B cell (primary cell): ENCODE measurements at regions not wholly inside any gene's neighbourhood (a gene's known extent, or its start where the extent isn't known, plus 50 kb on each side); places are given as distances from the start of the nearest gene placed in this dataset.

Source experiments
- ATAC-seq: fragments of 200-7000 bp; cut with Tn5 transposase; one replicate; pipeline ENCODE4 v1.10.0; 2021; ENCODE audit warnings: low read depth, mild to moderate bottlenecking, moderate number of reproducible peaks, moderate library complexity
- CTCF ChIA-PET: fragments of 350-600 bp; sonication (Branson Sonifier 250); formaldehyde crosslinking; loops from one replicate; lab custom pipeline; 2021; ENCODE audit warnings: antibody characterized with exemption, inconsistent platforms; lab: Charles Lee
- POLR2A ChIA-PET: fragments of 350-600 bp; sonication (Branson Sonifier 250); formaldehyde crosslinking; loops from one replicate; lab custom pipeline; 2021; ENCODE audit warnings: antibody characterized with exemption; lab: Charles Lee
- DNase-seq: peaks from one replicate; pipeline ENCODE4 v3.0.0; 2013
- H2AFZ ChIP-seq: 2 replicates; pipeline ENCODE4 v1.6.1; 2012; ENCODE audit warnings: mild to moderate bottlenecking, low read depth, low read length; ENCODE audit not compliant: insufficient read depth, poor library complexity, severe bottlenecking
- H3K27ac ChIP-seq, 2 donors: 1 replicate in 1 of 2; 2 replicates in 1 of 2; pipeline ENCODE4 v1.5.1; 2012 to 2013; ENCODE audit warnings: low read length in 2 of 2, mild to moderate bottlenecking in 2 of 2, moderate library complexity in 1 of 2
- H3K27me3 ChIP-seq, 4 experiments: fragments of 200-600 bp in 1 of 4; sonication (generic) in 1 of 4; replicated peaks in 1 of 4; 1 replicate in 2 of 4; 2 replicates in 2 of 4; pipeline versions ENCODE4 v1.6.1 to v1.7.0; 2013 to 2016; ENCODE audit warnings: low read length in 3 of 4, mild to moderate bottlenecking in 2 of 4, mixed read lengths in 1 of 4, moderate library complexity in 1 of 4; ENCODE audit not compliant: insufficient read depth in 4 of 4, control insufficient read depth in 3 of 4; ENCODE audit errors: control extremely low read depth in 1 of 4
- H3K36me3 ChIP-seq, 2 experiments: replicated peaks in 1 of 2; 1 replicate in 1 of 2; 2 replicates in 1 of 2; pipeline versions ENCODE4 v1.6.1 to v1.7.1; 2013; ENCODE audit warnings: low read length in 1 of 2; ENCODE audit not compliant: insufficient read depth in 2 of 2, control insufficient read depth in 1 of 2; ENCODE audit errors: control extremely low read depth in 1 of 2, extremely low read depth in 1 of 2
- H3K4me1 ChIP-seq, 2 donors: fragments of 200-600 bp in 1 of 2; sonication (generic) in 1 of 2; 1 replicate in 1 of 2; 2 replicates in 1 of 2; pipeline versions ENCODE4 v1.5.1 to v1.6.1; 2013 to 2017; ENCODE audit warnings: low read length in 2 of 2; ENCODE audit not compliant: control insufficient read depth in 2 of 2, insufficient read depth in 2 of 2
- H3K4me2 ChIP-seq: replicated peaks from 2 replicates; pipeline ENCODE3; 2012; ENCODE audit warnings: mild to moderate bottlenecking, low read depth, low read length; ENCODE audit not compliant: poor library complexity, severe bottlenecking
- H3K4me3 ChIP-seq, 5 experiments: fragments of 200-600 bp in 1 of 5; sonication (generic) in 1 of 5; 1 replicate in 3 of 5; 2 replicates in 2 of 5; pipeline versions ENCODE4 v1.5.1 to v1.7.0; 2011 to 2016; ENCODE audit warnings: low read length in 4 of 5, mild to moderate bottlenecking in 4 of 5, low read depth in 2 of 5, control low read depth in 1 of 5, moderate library complexity in 1 of 5; ENCODE audit not compliant: insufficient read depth in 1 of 5; ENCODE audit errors: control extremely low read depth in 1 of 5, extremely low read depth in 1 of 5
- H3K79me2 ChIP-seq: fragments of 200-600 bp; sonication (generic); one replicate; pipeline ENCODE4 v1.6.0; 2016; ENCODE audit warnings: low read length; ENCODE audit not compliant: control insufficient read depth, insufficient read depth
- H3K9ac ChIP-seq: fragments of 200-600 bp; sonication (generic); 2 replicates; pipeline ENCODE4 v1.6.1; 2017; ENCODE audit warnings: mild to moderate bottlenecking, low read length, moderate library complexity
- H3K9me3 ChIP-seq, 3 donors: one replicate each; pipeline versions ENCODE4 v1.6.1 to v1.7.1; 2013; ENCODE audit warnings: low read length in 2 of 3; ENCODE audit not compliant: control insufficient read depth in 2 of 3, insufficient read depth in 1 of 3; ENCODE audit errors: control extremely low read depth in 1 of 3
- H4K20me1 ChIP-seq: 2 replicates; pipeline ENCODE4 v1.6.0; 2012; ENCODE audit warnings: mild to moderate bottlenecking, low read length; ENCODE audit not compliant: insufficient read depth, control insufficient read depth, poor library complexity, severe bottlenecking
- H3K27ac Mint-ChIP-seq: one replicate; pipeline ENCODE4 v1.8.0; 2021; ENCODE audit warnings: mixed read lengths
- H3K27me3 Mint-ChIP-seq: one replicate; pipeline ENCODE4 v1.8.0; 2021; ENCODE audit warnings: mixed read lengths
- H3K4me1 Mint-ChIP-seq: one replicate; pipeline ENCODE4 v1.8.0; 2021; ENCODE audit warnings: mixed read lengths
- H3K4me3 Mint-ChIP-seq: one replicate; pipeline ENCODE4 v1.8.0; 2021; ENCODE audit warnings: mixed read lengths
- H3K9me3 Mint-ChIP-seq: one replicate; pipeline ENCODE4 v1.8.0; 2022; ENCODE audit warnings: mixed read lengths; ENCODE audit not compliant: insufficient read depth
- EZH2 ChIP-seq: IDR thresholded peaks from 2 replicates; pipeline ENCODE4 v1.6.1; 2012; ENCODE audit warnings: borderline replicate concordance, low read depth, mild to moderate bottlenecking, moderate library complexity, low read length; ENCODE audit not compliant: insufficient read depth, poor library complexity, severe bottlenecking
- WGBS: methylation state at CpG from one replicate; pipeline ENCODE4 v1.1.5; 2013; ENCODE audit warnings: missing lambda C conversion rate; ENCODE audit not compliant: insufficient coverage; 5-methylcytosine and 5-hydroxymethylcytosine counted together
- intact Hi-C: fragments of 100-400 bp; cut with micrococcal nuclease; formaldehyde crosslinking; loops from one replicate; pipeline ENCODE4 v1.10.0; 2022
- TF ChIP-seq, protein P1 (sequence below): fragments of 200-600 bp; IDR thresholded peaks from one replicate; pipeline ENCODE4 v1.8.0; 2022; ENCODE audit warnings: antibody characterized with exemption, mild to moderate bottlenecking

- intact Hi-C loops: no loop called here
- ChIA-PET POLR2A (interaction anchor here (0.6 kb wide), 1 partner anchor 39 kb away, joined by 6 read pairs; no protein-coding TSS in a partner anchor), CTCF (no interaction called here)
- H3K9me3 ChIP-seq: peaks cover 1 to 11% (median 10%) of the 10 kb centered on the region in 3 donors
- H2AFZ ChIP-seq: no peak overlapping the region
- Mint-ChIP-seq H3K27ac (no peak overlapping the region), H3K9me3 (peaks cover 8% of the 10 kb centered on the region), H3K4me1 (peaks cover 25% of the 10 kb centered on the region), H3K4me3 (no peak overlapping the region), H3K27me3 (no peaks in the 10 kb centered on the region)
- ATAC-seq (no peak), DNase-seq (no peak)
- peaks cover 0 to 2% of the 10 kb centered on the region in 2 experiments for H3K36me3 ChIP-seq
- H3K27me3 ChIP-seq: peaks cover 0 to 3% (median 0%) of the 10 kb centered on the region in 4 experiments
- H3K4me2 ChIP-seq: no peak overlapping the region
- TF ChIP-seq, protein P1, sequence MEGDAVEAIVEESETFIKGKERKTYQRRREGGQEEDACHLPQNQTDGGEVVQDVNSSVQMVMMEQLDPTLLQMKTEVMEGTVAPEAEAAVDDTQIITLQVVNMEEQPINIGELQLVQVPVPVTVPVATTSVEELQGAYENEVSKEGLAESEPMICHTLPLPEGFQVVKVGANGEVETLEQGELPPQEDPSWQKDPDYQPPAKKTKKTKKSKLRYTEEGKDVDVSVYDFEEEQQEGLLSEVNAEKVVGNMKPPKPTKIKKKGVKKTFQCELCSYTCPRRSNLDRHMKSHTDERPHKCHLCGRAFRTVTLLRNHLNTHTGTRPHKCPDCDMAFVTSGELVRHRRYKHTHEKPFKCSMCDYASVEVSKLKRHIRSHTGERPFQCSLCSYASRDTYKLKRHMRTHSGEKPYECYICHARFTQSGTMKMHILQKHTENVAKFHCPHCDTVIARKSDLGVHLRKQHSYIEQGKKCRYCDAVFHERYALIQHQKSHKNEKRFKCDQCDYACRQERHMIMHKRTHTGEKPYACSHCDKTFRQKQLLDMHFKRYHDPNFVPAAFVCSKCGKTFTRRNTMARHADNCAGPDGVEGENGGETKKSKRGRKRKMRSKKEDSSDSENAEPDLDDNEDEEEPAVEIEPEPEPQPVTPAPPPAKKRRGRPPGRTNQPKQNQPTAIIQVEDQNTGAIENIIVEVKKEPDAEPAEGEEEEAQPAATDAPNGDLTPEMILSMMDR: no peak
- no peak for TF ChIP-seq EZH2
- no peak overlapping the region for H3K27ac ChIP-seq
- 80% methylated on average over 5 of the region's 8 CpGs for WGBS
- peaks cover 29 to 32% of the 10 kb centered on the region in 2 donors for H3K4me1 ChIP-seq
- no peak overlapping the region for H3K4me3 ChIP-seq
- no peaks in the 10 kb centered on the region for H4K20me1 ChIP-seq
- H3K79me2 ChIP-seq: no peaks in the 10 kb centered on the region
- no peak overlapping the region for H3K9ac ChIP-seq
Measured at GRCh38 chr1:4033713-4034112, 133.6 kb upstream of the C1orf174 start.

- H3K4me3 ChIP-seq: no peak overlapping the region
- peaks cover 0 to 2% of the 10 kb centered on the region in 2 experiments for H3K36me3 ChIP-seq
- TF ChIP-seq EZH2: no peak
- TF ChIP-seq, protein P1: no peak
- H3K9me3 Mint-ChIP-seq: peaks cover 8% of the 10 kb centered on the region
- no peaks in the 10 kb centered on the region for H3K27me3 Mint-ChIP-seq
- no peak for DNase-seq
- H3K4me2 ChIP-seq: no peak overlapping the region
- H3K4me1 ChIP-seq: peaks cover 22 to 25% of the 10 kb centered on the region in 2 donors
- no peak overlapping the region for H3K27ac ChIP-seq
- H3K27me3 ChIP-seq: peaks cover 0 to 3% (median 0%) of the 10 kb centered on the region in 4 experiments
- no peak overlapping the region for H3K9ac ChIP-seq
- H3K79me2 ChIP-seq: no peaks in the 10 kb centered on the region
- peaks cover 18% of the 10 kb centered on the region for H3K4me1 Mint-ChIP-seq
- peaks cover 1 to 11% (median 10%) of the 10 kb centered on the region in 3 donors for H3K9me3 ChIP-seq
- CTCF ChIA-PET: interaction anchor here (0.6 to 1.1 kb wide), 2 partner anchors 73 to 123 kb away, joined by 3 to 4 read pairs; no protein-coding TSS in a partner anchor
- POLR2A ChIA-PET: no interaction called here
- intact Hi-C loops: no loop called here
- H3K27ac Mint-ChIP-seq: no peak overlapping the region
- no peaks in the 10 kb centered on the region for H4K20me1 ChIP-seq
- ATAC-seq: no peak
- WGBS: 66% methylated on average over 8 of the region's 8 CpGs
- H2AFZ ChIP-seq: no peak overlapping the region
- H3K4me3 Mint-ChIP-seq: no peak overlapping the region
Measured at GRCh38 chr1:4034318-4034887, 134.3 kb upstream of the C1orf174 start.
